GM13977 (cell line): ENCODE measurements at regions not wholly inside any gene's neighbourhood (a gene's known extent, or its start where the extent isn't known, plus 50 kb on each side); places are given as distances from the start of the nearest gene placed in this dataset.
"Not testable (repeated sequence)": the region's sequence is repeated elsewhere in the genome, so short reads cannot be mapped to it uniquely, and the experiment has no call there.

ENCODE experiments used
- DNase-seq: peaks from one replicate; pipeline ENCODE4 v3.0.0; 2012; ENCODE audit warnings: low spot score
- CTCF ChIP-seq: IDR thresholded peaks from 2 replicates; pipeline ENCODE4 v1.5.1; 2012; ENCODE audit warnings: mild to moderate bottlenecking, control low read depth; ENCODE audit not compliant: insufficient read depth; ENCODE audit errors: extremely low read depth, missing control alignments
- in situ Hi-C: fragments of 300-500 bp; cut with MboI; formaldehyde crosslinking; loops from one replicate; pipeline ENCODE4 v1.12.0; 2022; ENCODE audit warnings: low sequenced_read_pairs, low pct_unique_long_range_greater_than_20kb, mixed read lengths, inconsistent platforms; ENCODE audit not compliant: unreplicated experiment

DNA sequence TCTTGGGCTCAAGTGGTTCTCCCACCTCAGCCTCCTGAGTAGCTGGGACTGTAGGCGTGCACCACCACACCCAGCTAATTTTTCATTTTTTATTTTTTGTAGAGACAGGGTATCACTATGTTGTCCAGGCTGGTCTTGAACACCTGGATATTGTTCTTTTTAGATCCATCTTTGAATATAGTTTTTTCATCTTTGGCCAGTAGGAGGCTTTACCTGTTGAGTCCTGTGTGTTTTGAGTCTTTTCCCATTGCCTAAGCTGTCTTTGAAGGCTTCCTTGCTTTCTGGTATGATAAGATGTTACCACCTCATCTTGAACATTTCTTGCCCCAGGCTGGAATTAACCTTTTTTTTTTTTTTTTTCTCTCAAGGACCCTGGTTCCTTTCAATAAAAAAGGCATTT is 387.8 kb upstream of the RUNX1 start:
- TF ChIP-seq CTCF, result no peak
- in situ Hi-C loops, result no loop called here
- no peak for DNase-seq

DNA sequence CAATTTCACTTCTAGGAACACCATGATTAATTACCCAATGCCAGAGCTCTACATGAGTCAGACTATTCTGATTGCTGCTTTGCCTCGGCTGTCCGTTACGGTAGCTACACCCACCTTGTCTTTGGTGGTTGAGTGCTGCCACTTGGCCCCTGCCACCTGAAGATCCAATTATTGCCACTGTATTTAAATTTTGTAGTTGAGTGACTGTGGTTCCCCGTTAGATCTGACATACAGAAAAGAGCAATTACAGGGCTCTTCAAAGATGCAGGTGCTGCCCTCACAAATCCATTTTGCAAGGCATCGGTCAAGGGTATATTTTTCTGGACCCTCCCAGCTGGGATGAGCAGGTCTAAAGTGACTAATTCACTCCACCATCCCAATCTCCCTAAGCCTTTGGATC is 383.5 kb upstream of the RUNX1 start:
- DNase-seq, in situ Hi-C loops: not testable (repeated sequence)

DNA sequence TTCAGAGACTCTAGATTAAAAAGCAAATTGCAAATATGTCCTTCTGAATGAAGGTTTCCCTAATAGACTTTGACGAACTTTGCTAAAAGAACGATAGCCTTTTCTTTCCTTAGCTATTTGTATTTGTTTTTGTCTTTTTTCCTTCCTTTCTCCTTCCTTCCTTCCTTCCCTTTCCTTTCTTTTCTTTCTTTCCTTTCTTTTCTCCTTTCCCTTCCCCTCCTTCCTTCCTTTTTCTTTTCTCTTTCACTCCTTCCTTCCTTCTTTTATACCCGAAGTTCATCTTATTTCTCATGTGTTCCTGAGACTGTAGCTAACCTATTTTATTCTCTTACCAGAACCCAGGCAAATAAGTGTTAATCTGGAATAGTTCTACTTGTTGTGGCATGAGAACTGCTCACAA is 381.2 kb upstream of the RUNX1 start:
- DNase-seq, result no peak
- in situ Hi-C loops, result no loop called here
- no peak for TF ChIP-seq CTCF

GRCh38 chr21:35428937-35429336 is 379.8 kb upstream of the RUNX1 start:
- in situ Hi-C loops, result no loop called here
- no peak for TF ChIP-seq CTCF
- no peak for DNase-seq

GRCh38 chr21:35428489-35428888 is 379.4 kb upstream of the RUNX1 start:
- TF ChIP-seq CTCF, result no peak
- DNase-seq, result no peak
- in situ Hi-C loops, result no loop called here

GRCh38 chr21:35428001-35428320 is 378.9 kb upstream of the RUNX1 start:
- TF ChIP-seq CTCF, result no peak
- DNase-seq, result no peak
- in situ Hi-C loops, result no loop called here

DNA sequence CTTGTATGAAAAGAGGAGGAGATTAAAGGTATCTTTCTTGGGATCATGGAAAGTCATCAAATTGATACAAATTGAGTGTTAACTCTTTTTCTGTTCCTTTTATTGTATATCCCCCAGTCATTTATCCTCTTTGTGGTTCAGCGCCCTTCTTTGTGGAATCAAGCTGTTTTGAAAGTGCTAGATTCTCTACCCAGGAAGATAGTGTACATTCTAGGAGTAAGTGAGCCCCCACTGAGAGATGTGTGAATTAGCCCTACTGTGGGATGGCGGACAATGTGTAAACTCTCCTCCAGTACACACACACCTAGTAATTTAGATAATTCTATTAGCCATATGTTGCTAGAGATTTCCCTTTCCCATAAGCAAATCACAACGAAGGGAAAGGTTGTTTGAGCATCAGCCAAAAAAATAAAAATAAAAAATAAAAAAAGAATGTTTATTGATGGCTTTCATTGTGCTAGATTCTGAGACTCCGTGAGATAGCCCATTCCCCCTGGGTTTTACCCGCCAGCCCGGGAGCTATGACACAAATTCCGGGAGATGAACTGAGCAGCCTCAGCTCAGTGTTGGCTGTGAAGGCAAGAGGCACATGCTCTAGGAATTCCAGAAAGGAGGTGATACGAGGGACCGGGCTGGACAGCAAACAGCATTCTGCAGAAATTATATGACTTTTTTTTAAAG is 378.4 kb upstream of the RUNX1 start:
- no peak for DNase-seq
- no peak for TF ChIP-seq CTCF
- in situ Hi-C loops, result no loop called here
